Smooth muscle cell (in vitro differentiated cells): ENCODE measurements at regions not wholly inside any gene's neighbourhood (a gene's known extent, or its start where the extent isn't known, plus 50 kb on each side); places are given as distances from the start of the nearest gene placed in this dataset.

Experiments used
- DNase-seq: peaks from one replicate; lab custom pipeline; 2025; ENCODE audit not compliant: unreplicated experiment; lab: John Stamatoyannopoulos, UW
- H2AFZ ChIP-seq: fragments of 200-600 bp; sonication (generic); 2 replicates; pipeline ENCODE4 v1.6.0; 2016; ENCODE audit warnings: antibody characterized with exemption, low read depth, mild to moderate bottlenecking
- H3F3A ChIP-seq: fragments of 200-600 bp; sonication (generic); 2 replicates; pipeline ENCODE4 v1.6.0; 2017; ENCODE audit warnings: antibody characterized with exemption, low read depth
- H3K27ac ChIP-seq: fragments of 200-600 bp; sonication (generic); 2 replicates; pipeline ENCODE4 v1.5.1; 2016; ENCODE audit warnings: low read depth, mild to moderate bottlenecking
- H3K27me3 ChIP-seq: fragments of 200-600 bp; sonication (generic); 2 replicates; pipeline ENCODE4 v1.6.1; 2016; ENCODE audit warnings: low read depth, mild to moderate bottlenecking
- H3K36me3 ChIP-seq: fragments of 200-600 bp; sonication (generic); 2 replicates; pipeline ENCODE4 v1.5.1; 2016; ENCODE audit warnings: low read depth
- H3K4me1 ChIP-seq: fragments of 200-600 bp; sonication (generic); 2 replicates; pipeline ENCODE4 v1.5.1; 2016; ENCODE audit warnings: low read depth
- H3K4me2 ChIP-seq: fragments of 200-600 bp; sonication (generic); 2 replicates; pipeline ENCODE4 v1.6.0; 2016; ENCODE audit warnings: mild to moderate bottlenecking
- H3K4me3 ChIP-seq: fragments of 200-600 bp; sonication (generic); 2 replicates; pipeline ENCODE4 v1.5.1; 2016; ENCODE audit warnings: mild to moderate bottlenecking
- H3K79me2 ChIP-seq: fragments of 200-600 bp; sonication (generic); 2 replicates; pipeline ENCODE4 v1.6.0; 2016; ENCODE audit warnings: low read depth, mild to moderate bottlenecking
- H3K9ac ChIP-seq: fragments of 200-600 bp; sonication (generic); 2 replicates; pipeline ENCODE4 v1.6.0; 2016; ENCODE audit warnings: low read depth
- H3K9me3 ChIP-seq: fragments of 200-600 bp; sonication (generic); replicated peaks from 2 replicates; pipeline ENCODE4 v1.5.1; 2016; ENCODE audit warnings: low read depth
- H4K20me1 ChIP-seq: fragments of 200-600 bp; sonication (generic); 2 replicates; pipeline ENCODE4 v1.6.0; 2016; ENCODE audit warnings: low read depth
- WGBS: methylation state at CpG from one replicate; pipeline ENCODE4 v1.1.7; 2016; ENCODE audit warnings: low lambda C conversion rate; 5-methylcytosine and 5-hydroxymethylcytosine counted together
- TF ChIP-seq, protein P1 (sequence below): fragments of 200-600 bp; sonication (generic); IDR thresholded peaks from 2 replicates; pipeline ENCODE4 v1.5.1; 2017; ENCODE audit warnings: borderline replicate concordance, mild to moderate bottlenecking, antibody characterized with exemption; ENCODE audit not compliant: insufficient read depth, poor library complexity, severe bottlenecking

- no peak for DNase-seq
- Histone ChIP-seq H4K20me1 (no peaks in the 10 kb centered on the region), H3K9me3 (no peaks in the 10 kb centered on the region), H3K4me2 (no peak overlapping the region), H3F3A (no peaks in the 10 kb centered on the region), H3K27me3 (peaks cover 13% of the 10 kb centered on the region), H3K9ac (no peak overlapping the region), H3K79me2 (no peaks in the 10 kb centered on the region), H2AFZ (no peak overlapping the region), H3K4me3 (no peak overlapping the region), H3K4me1 (no peaks in the 10 kb centered on the region), H3K27ac (no peak overlapping the region), H3K36me3 (no peaks in the 10 kb centered on the region)
- 89% methylated on average over 3 of the region's 3 CpGs for WGBS
- TF ChIP-seq, protein P1, sequence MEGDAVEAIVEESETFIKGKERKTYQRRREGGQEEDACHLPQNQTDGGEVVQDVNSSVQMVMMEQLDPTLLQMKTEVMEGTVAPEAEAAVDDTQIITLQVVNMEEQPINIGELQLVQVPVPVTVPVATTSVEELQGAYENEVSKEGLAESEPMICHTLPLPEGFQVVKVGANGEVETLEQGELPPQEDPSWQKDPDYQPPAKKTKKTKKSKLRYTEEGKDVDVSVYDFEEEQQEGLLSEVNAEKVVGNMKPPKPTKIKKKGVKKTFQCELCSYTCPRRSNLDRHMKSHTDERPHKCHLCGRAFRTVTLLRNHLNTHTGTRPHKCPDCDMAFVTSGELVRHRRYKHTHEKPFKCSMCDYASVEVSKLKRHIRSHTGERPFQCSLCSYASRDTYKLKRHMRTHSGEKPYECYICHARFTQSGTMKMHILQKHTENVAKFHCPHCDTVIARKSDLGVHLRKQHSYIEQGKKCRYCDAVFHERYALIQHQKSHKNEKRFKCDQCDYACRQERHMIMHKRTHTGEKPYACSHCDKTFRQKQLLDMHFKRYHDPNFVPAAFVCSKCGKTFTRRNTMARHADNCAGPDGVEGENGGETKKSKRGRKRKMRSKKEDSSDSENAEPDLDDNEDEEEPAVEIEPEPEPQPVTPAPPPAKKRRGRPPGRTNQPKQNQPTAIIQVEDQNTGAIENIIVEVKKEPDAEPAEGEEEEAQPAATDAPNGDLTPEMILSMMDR: no peak
Observed at GRCh38 chr7:51481421-51481820, 164.8 kb upstream of the COBL start.

DNA sequence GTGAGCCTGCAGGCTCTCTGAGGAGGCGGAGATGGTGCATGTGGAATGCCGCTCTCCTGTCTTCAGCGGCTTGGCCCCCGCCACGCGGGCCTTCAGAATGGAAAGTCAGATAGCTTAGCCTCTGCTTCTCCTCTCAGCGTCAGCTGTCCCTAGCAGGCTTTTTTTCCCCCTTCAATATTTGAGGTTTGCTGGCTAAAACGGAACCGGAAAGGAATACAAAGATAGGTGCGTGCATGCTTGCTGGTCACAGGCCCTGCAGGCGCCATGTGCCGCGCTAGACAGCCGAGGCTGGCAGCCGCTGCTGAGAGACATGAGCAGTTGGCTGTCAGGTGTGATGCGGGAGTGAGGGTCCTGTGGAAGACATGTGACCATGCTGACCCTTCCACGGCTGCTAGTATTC is 161.2 kb upstream of the COBL start:
- Histone ChIP-seq H3K4me3 (no peak overlapping the region), H3K9ac (no peak overlapping the region), H3K27ac (no peak overlapping the region), H3K36me3 (no peaks in the 10 kb centered on the region), H3K4me1 (no peaks in the 10 kb centered on the region), H3F3A (no peaks in the 10 kb centered on the region), H4K20me1 (no peaks in the 10 kb centered on the region), H3K79me2 (no peaks in the 10 kb centered on the region), H3K9me3 (no peaks in the 10 kb centered on the region), H2AFZ (no peak overlapping the region), H3K27me3 (peaks cover 16% of the 10 kb centered on the region), H3K4me2 (no peak overlapping the region)
- TF ChIP-seq, protein P1: no peak
- WGBS: 96% methylated on average over 15 of the region's 17 CpGs
- no peak for DNase-seq

GRCh38 chr7:51477323-51477722 is 160.7 kb upstream of the COBL start:
- no peak overlapping the region for H2AFZ ChIP-seq
- H3K79me2 ChIP-seq: no peaks in the 10 kb centered on the region
- no peak overlapping the region for H3K27ac ChIP-seq
- H3F3A ChIP-seq: no peaks in the 10 kb centered on the region
- no peaks in the 10 kb centered on the region for H4K20me1 ChIP-seq
- H3K9ac ChIP-seq: no peak overlapping the region
- no peaks in the 10 kb centered on the region for H3K9me3 ChIP-seq
- H3K27me3 ChIP-seq: peaks cover 21% of the 10 kb centered on the region
- H3K4me1 ChIP-seq: no peaks in the 10 kb centered on the region
- 83% methylated on average over 7 of the region's 8 CpGs for WGBS
- H3K4me2 ChIP-seq: no peak overlapping the region
- H3K4me3 ChIP-seq: no peak overlapping the region
- TF ChIP-seq, protein P1: no peak
- no peaks in the 10 kb centered on the region for H3K36me3 ChIP-seq
- no peak for DNase-seq

- no peaks in the 10 kb centered on the region for H3K79me2 ChIP-seq
- no peaks in the 10 kb centered on the region for H3K4me1 ChIP-seq
- 71% methylated on average over 13 of the region's 13 CpGs for whole genome bisulfite sequencing
- H3K4me3 ChIP-seq: no peak overlapping the region
- H3K36me3 ChIP-seq: no peaks in the 10 kb centered on the region
- H2AFZ ChIP-seq: no peak overlapping the region
- H3K9ac ChIP-seq: no peak overlapping the region
- peaks cover 34% of the 10 kb centered on the region for H3K27me3 ChIP-seq
- DNase-seq: no peak
- no peak overlapping the region for H3K4me2 ChIP-seq
- TF ChIP-seq, protein P1: no peak
- no peaks in the 10 kb centered on the region for H3F3A ChIP-seq
- no peaks in the 10 kb centered on the region for H3K9me3 ChIP-seq
- H4K20me1 ChIP-seq: no peaks in the 10 kb centered on the region
- no peak overlapping the region for H3K27ac ChIP-seq
Observed at GRCh38 chr7:51476026-51476425, 159.4 kb upstream of the COBL start.
